Activated CD4-positive, alpha-beta T cell treated with anti-CD3 and anti-CD28 coated beads, Interleukin-2, amount 10 ng/mL, durations not matched to agents 24 days and 14 days (primary cell): ENCODE measurements at regions not wholly inside any gene's neighbourhood (a gene's known extent, or its start where the extent isn't known, plus 50 kb on each side); places are given as distances from the start of the nearest gene placed in this dataset.
"Not testable (repeated sequence)": the region's sequence is repeated elsewhere in the genome, so short reads cannot be mapped to it uniquely, and the experiment has no call there.

Source experiments
- DNase-seq: peaks from one replicate; pipeline ENCODE4 v3.0.0; 2022
- H3K27ac Mint-ChIP-seq: one replicate; pipeline ENCODE4 v1.8.0; 2022; ENCODE audit warnings: mild to moderate bottlenecking, mixed read lengths
- H3K27me3 Mint-ChIP-seq: one replicate; pipeline ENCODE4 v1.8.0; 2022; ENCODE audit warnings: mixed read lengths
- H3K36me3 Mint-ChIP-seq: one replicate; pipeline ENCODE4 v1.8.0; 2022; ENCODE audit warnings: low read depth, mild to moderate bottlenecking, mixed read lengths
- H3K4me1 Mint-ChIP-seq: one replicate; pipeline ENCODE4 v1.8.0; 2021; ENCODE audit warnings: mixed read lengths
- H3K4me3 Mint-ChIP-seq: one replicate; pipeline ENCODE4 v1.8.0; 2022; ENCODE audit warnings: mild to moderate bottlenecking, moderate library complexity, mixed read lengths
- H3K9me3 Mint-ChIP-seq: one replicate; pipeline ENCODE4 v1.8.0; 2021; ENCODE audit warnings: mixed read lengths
- intact Hi-C: fragments of 100-400 bp; cut with micrococcal nuclease; formaldehyde crosslinking; loops from one replicate; pipeline ENCODE4 v1.15.1; 2023

DNA sequence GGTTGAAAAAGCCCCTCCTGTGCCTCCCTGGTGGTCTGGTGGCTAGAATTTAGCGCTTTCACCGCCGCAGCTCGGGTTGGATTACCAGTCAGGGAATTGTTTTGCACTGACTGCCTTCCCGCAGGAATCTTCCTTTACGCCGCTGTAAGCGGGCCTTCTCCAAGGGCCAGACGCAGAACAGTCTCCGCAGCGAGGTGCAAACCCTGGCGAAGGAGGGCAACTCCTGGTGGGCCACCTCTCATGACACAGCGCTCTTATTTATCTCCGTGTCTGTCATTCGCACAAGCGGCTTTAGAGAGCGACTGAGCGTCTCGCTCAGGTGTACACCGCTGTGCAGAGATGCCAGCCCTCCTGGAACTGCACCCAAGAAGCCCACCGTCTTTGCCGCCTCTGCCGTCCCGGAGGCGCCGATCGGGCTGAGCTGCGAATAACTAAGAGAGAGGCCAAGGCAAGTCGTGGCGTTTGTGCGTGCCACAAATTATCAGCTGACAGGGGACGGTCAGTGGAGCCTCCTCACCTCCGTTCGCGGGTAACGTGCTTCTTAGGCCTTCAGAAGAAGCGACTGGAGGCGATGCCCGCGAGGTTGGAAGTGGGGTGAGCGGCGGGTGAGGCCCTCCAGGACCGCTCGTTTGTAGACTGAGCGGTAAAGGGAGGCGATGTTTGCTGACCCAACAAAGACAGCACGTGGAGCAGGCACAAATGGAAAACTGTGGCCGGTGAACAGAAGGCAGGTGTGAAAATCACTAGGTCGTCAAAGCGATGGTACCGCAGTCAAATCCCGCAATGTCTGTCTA, 93.5 kb downstream of the PRKAB2 start:
- Mint-ChIP-seq H3K4me3 (peak overlapping the region; percentile 73), H3K4me1 (peaks cover 33% of the 10 kb centered on the region), H3K27me3 (peaks cover 89% of the 10 kb centered on the region), H3K27ac (peak overlapping the region; percentile 34), H3K9me3 (peaks cover 29% of the 10 kb centered on the region), H3K36me3 (peaks cover 8% of the 10 kb centered on the region)
- intact Hi-C loops: no loop called here
- peak; percentile 69 for DNase-seq

DNA sequence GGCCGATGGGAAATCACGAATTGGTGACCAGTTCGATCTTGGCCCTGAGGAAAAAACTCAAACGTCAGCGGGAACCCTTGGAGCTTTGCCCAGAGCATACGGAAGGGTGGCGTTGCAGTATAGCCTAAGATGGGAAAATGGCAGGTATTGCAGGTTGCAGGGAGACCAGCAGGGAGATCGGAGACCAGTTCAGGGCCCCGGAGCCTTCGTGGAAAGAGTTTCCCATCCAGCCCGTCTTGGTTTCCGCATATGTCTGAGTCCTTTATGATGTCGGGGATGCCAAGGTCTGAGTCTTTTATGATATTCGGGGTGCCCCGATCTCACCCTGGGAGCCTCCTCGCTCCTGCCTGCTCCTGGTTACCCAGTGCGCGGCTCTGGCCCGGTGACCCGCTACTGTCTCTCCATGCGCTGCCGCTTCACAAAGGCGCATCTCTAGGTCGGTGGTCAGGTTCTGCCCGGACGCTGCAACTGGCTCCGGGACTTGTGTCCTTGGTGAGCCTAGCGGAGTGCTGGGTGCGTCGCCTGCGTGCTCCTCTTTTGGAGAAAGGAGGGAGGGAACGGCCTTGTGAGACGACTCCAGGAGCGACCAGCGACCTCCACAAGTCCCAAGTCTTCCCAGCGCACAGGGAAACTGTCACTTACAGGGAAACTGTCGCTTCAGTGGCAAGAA, 94.2 kb downstream of the PRKAB2 start:
- Mint-ChIP-seq H3K27me3 (peaks cover 89% of the 10 kb centered on the region), H3K36me3 (peaks cover 8% of the 10 kb centered on the region), H3K27ac (no peak overlapping the region), H3K4me1 (peaks cover 34% of the 10 kb centered on the region), H3K4me3 (peak overlapping the region; percentile 24), H3K9me3 (peaks cover 26% of the 10 kb centered on the region)
- peak; percentile 63 for DNase-seq
- intact Hi-C loops: no loop called here

DNA sequence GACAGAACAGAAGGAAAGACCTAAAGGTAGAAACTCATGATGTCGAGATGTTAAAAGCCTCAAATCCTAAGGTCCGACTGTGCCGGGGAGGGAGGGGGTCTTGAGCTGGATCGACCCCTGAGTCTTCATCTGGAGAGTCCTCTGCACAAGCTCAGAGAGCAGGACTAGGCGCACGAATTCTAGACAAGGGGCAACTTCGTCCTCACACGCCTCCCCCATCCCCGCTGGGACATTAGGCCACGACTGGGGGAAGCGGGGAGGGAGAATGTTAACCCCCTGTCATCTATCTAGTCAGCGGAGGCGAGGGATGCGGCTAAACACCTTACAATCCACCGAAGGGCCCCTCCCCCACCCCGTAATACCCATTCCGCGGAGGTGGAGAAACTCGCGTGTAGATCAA, 94.7 kb downstream of the PRKAB2 start:
- no peak overlapping the region for H3K4me3 Mint-ChIP-seq
- DNase-seq: no peak
- intact Hi-C loops: no loop called here
- peaks cover 24% of the 10 kb centered on the region for H3K9me3 Mint-ChIP-seq
- peaks cover 89% of the 10 kb centered on the region for H3K27me3 Mint-ChIP-seq
- H3K4me1 Mint-ChIP-seq: peaks cover 37% of the 10 kb centered on the region
- no peak overlapping the region for H3K27ac Mint-ChIP-seq
- peaks cover 9% of the 10 kb centered on the region for H3K36me3 Mint-ChIP-seq

DNA sequence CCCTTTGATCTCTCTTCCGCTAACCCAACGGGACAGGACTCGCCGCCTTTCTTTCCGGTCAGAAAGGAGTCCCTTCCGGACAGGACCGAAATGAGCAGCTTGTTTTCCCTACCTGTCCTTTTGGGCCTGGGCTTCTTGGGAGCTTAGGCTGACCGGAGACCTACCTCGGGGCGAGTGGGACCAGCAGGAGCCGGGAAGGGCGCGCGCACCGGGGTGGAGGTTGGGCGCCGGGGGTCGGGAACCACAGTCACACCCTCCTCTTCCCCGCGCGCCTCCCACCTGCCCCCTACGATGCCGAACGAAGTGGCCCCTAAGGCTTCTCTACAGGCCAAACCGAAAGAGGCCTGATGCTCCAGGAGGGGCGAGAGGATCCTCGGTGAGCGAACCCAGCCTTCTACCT, 95.2 kb downstream of the PRKAB2 start:
- Mint-ChIP-seq H3K36me3 (peaks cover 9% of the 10 kb centered on the region), H3K4me3 (no peak overlapping the region), H3K27ac (no peak overlapping the region), H3K4me1 (peaks cover 37% of the 10 kb centered on the region), H3K27me3 (peaks cover 89% of the 10 kb centered on the region), H3K9me3 (peaks cover 21% of the 10 kb centered on the region)
- DNase-seq: no peak
- intact Hi-C loops: no loop called here

DNA sequence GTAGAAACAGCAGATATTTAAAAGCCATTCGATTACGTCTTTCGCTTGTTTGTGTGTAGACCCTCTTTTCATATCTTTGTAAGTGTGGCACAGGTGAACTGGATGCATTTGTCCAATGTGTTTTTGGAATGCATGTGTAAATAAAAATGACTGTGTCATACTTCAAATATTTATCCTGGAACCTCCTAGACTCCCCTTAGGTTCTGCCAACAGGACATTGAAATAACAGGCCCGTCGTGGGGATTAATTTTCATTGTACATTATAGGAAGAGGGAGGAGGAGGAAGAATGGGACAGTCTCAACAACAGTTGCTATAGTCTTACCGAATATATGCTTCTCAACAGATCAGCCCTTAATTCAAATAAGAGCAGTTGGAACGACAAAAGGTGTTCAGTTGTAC, 95.8 kb downstream of the PRKAB2 start:
- Mint-ChIP-seq H3K27me3 (peaks cover 92% of the 10 kb centered on the region), H3K4me3 (no peak overlapping the region), H3K27ac (no peak overlapping the region), H3K9me3 (peaks cover 21% of the 10 kb centered on the region), H3K36me3 (peaks cover 9% of the 10 kb centered on the region), H3K4me1 (peaks cover 37% of the 10 kb centered on the region)
- intact Hi-C loops: no loop called here
- DNase-seq: no peak

DNA sequence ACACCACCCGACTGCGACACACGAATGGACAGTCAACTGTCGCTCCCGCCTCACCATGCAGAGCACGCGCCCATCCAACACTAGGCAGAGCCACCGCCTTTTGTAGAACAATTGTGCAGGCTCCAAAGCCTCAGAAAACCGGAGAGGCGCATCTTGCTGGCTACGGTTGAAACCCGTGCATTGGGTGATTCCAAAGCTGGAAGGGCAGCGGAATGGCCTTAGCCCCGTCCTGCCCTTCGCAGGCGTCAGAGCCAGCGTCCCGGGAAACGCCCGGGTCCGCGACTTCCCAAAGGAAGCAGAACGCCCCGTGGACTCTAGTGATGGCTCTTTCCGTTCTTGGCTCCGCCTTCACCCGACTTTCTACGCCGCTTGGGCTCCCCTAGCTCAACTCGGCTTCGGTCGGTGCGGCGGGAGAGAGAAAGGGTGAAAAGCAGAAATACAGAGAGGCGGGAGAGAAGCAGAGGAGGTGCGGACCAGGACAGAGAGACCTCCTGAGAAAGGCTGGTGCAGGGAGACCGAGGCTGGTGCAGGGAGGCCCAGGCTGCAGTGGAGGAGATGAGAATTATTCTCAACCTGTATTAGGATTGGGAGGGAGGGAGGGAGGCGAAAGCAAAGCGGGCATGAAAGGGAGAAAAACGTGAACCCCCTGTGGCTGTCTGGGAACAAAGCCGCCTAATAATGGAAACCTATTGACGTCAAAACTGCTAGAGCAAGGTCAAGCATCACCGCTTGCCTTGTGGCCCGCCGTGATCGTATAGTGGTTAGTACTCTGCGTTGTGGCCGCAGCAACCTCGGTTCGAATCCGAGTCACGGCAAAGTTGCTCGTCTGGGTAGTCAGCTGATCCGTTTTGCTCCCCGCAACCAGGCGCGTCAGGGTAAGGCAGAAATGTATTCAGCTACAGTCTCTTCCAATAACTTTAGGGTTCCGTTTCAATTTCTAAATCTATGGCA, 99.5 kb downstream of the PRKAB2 start:
- peaks cover 15% of the 10 kb centered on the region for H3K4me1 Mint-ChIP-seq
- peaks cover 74% of the 10 kb centered on the region for H3K27me3 Mint-ChIP-seq
- peaks cover 5% of the 10 kb centered on the region for H3K36me3 Mint-ChIP-seq
- DNase-seq: peak; percentile 65
- peak overlapping the region; percentile 18 for H3K27ac Mint-ChIP-seq
- peaks cover 24% of the 10 kb centered on the region for H3K9me3 Mint-ChIP-seq
- intact Hi-C loops: no loop called here
- H3K4me3 Mint-ChIP-seq: peak overlapping the region; percentile 82

DNA sequence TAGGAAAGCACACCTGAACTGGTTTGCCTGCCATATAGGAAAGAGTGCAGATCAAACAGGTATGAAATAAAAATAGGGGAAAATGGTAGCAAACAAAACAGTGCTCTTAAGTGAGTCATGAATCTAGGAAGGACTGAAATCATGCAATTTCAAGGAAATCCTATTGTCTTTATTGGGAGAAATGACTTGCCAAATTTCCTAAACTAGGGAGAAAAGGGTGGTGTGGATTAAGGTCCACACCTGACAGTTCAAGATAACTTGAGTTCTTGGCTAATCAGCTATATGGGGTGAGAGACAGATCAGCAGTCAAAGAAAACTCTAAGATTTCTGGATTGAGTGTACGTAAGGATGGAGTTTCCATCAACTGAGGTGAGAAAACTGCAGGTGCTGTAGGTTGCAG, 101.1 kb downstream of the PRKAB2 start:
- H3K27ac Mint-ChIP-seq: no peak overlapping the region
- peaks cover 5% of the 10 kb centered on the region for H3K36me3 Mint-ChIP-seq
- H3K9me3 Mint-ChIP-seq: peaks cover 19% of the 10 kb centered on the region
- intact Hi-C loops: no loop called here
- peaks cover 14% of the 10 kb centered on the region for H3K4me1 Mint-ChIP-seq
- H3K4me3 Mint-ChIP-seq: no peak overlapping the region
- DNase-seq: no peak
- H3K27me3 Mint-ChIP-seq: peaks cover 66% of the 10 kb centered on the region

DNA sequence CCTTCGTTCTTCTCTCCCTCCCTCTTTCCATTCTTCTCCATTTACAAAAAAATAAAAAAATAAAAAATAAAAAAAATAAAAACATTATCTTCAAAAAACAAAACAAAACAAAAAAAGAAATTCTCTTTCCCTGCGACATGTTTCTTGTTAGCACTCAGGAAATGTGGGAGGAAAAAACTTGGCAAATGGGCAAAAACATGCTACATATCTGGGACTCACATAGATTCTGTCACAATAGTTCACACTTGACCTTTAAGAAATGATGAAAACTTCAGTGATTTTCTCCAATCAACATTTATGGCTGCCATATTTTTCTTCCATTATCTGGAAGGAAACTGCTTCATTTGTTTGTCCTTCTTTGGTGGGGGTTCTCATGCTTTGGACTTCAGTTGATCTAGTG, 109.3 kb downstream of the PRKAB2 start:
- Mint-ChIP-seq H3K4me3 (no peak overlapping the region), H3K9me3 (peaks cover 7% of the 10 kb centered on the region), H3K27me3 (peaks cover 27% of the 10 kb centered on the region), H3K4me1 (no peaks in the 10 kb centered on the region), H3K27ac (no peak overlapping the region), H3K36me3 (no peaks in the 10 kb centered on the region)
- intact Hi-C loops: no loop called here
- no peak for DNase-seq

DNA sequence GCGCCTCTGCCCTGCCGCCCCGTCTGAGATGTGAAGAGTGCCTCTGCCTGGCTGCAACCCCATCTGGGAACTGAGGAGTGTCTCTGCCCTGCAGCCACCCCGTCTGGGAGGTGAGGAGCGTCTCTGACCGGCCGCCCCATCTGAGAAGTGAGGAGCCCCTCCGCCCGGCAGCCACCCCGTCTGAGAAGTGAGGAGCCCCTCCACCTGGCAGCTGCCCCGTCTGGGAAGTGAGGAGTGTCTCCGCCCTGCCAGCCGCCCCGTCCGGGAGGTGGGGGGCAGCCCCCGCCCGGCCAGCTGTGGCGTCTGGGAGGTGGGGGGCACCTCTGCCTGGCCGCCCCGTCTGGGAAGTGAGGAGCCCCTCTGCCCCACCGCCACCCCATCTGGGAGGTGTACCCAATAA, 110.4 kb downstream of the PRKAB2 start:
- H3K27me3 Mint-ChIP-seq: peaks cover 25% of the 10 kb centered on the region
- H3K9me3 Mint-ChIP-seq, H3K4me3 Mint-ChIP-seq, H3K36me3 Mint-ChIP-seq, H3K4me1 Mint-ChIP-seq, DNase-seq, H3K27ac Mint-ChIP-seq, intact Hi-C loops: not testable (repeated sequence)

DNA sequence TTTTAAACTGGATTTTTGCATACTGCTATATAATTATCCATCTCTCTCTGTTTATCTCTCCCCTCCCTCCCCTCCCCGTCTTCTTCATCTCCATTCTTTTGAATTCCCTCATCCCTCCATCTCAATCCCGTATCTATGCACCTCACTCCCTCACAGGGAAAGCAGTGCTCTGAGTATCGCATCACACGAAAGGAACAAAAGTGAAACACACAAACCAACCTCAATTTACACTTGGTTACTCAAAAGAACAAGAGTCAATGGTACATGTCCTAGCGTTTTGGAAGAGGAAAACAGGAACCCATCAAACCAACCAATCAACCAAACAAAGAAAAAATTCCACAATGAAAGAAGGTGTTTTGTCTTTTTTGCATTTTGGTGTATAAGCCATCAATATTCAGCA, 115.1 kb downstream of the NBPF12 start:
- Mint-ChIP-seq H3K4me1 (no peaks in the 10 kb centered on the region), H3K4me3 (no peak overlapping the region), H3K9me3 (peaks cover 6% of the 10 kb centered on the region)

DNA sequence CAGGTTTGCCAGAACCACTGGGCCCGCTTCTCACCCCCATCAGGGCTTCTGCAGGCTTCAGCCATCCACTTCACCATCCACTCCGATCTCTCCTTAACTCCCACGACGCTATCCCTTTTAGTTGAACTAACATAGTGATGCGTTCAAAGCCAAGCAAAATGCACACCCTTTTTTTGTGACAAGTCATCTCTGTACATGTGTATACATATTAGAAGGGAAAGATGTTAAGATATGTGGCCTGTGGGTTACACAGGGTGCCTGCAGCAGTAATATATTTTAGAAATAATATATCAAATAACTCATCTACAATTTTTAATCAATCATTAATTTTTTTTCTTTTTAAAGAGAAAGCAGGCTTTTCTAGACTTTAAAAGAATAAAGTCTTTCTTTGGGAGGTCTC, 114.6 kb downstream of the NBPF12 start:
- H3K9me3 Mint-ChIP-seq: peaks cover 6% of the 10 kb centered on the region
- H3K4me1 Mint-ChIP-seq: no peaks in the 10 kb centered on the region
- no peak overlapping the region for H3K4me3 Mint-ChIP-seq
- no peak overlapping the region for H3K27ac Mint-ChIP-seq
- no peak for DNase-seq
- intact Hi-C loops: no loop called here
- no peaks in the 10 kb centered on the region for H3K36me3 Mint-ChIP-seq
- peaks cover 19% of the 10 kb centered on the region for H3K27me3 Mint-ChIP-seq

More for the DNA sequence above, 115.1 kb downstream of the NBPF12 start:
- Mint-ChIP-seq H3K27ac (no peak overlapping the region), H3K27me3 (peaks cover 20% of the 10 kb centered on the region), H3K36me3 (no peaks in the 10 kb centered on the region)
- no peak for DNase-seq
- intact Hi-C loops: no loop called here

DNA sequence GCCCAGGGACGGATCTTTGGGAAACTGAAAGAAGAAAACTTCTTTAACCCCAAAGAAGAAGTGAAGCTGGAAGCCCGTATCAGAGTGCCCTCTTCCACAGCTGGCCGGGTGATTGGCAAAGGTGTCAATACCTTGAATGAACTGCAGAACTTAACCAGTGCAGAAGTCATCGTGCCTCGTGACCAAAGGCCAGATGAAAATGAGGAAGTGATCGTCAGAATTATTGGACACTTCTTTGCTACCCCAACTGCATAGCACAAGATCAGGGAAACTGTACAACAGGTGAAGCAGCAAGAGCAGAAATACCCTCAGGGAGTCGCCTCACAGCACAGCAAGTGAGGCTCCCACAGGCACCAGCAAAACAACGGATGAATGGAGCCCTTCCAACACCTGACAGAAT, 114.0 kb downstream of the NBPF12 start:
- no peak overlapping the region for H3K4me3 Mint-ChIP-seq
- H3K36me3 Mint-ChIP-seq: no peaks in the 10 kb centered on the region
- H3K9me3 Mint-ChIP-seq: peaks cover 6% of the 10 kb centered on the region
- H3K4me1 Mint-ChIP-seq: peaks cover 2% of the 10 kb centered on the region
- intact Hi-C loops: no loop called here
- H3K27ac Mint-ChIP-seq: no peak overlapping the region
- H3K27me3 Mint-ChIP-seq: peaks cover 19% of the 10 kb centered on the region
- DNase-seq: no peak

DNA sequence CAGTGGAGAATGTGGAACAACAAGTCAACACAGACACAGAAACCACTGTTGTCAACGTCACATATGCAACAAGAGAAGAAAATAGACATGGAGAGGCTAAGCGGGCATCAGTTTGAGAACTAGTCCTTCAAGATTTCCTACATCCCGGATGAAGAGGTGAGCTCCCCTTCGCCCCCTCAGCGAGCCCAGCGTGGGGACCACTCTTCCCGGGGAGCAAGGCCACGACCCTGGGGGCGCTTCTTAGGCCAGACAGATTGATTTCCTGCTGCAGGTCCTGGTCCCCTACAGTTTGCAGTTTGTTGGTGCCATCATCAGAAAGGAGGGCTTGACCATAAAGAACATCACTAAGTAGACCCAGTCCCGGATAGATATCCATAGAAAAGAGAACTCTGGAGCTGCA, 113.0 kb downstream of the NBPF12 start:
- Mint-ChIP-seq H3K4me1 (peaks cover 12% of the 10 kb centered on the region), H3K27ac (no peak overlapping the region), H3K9me3 (peaks cover 6% of the 10 kb centered on the region), H3K4me3 (no peak overlapping the region), H3K36me3 (no peaks in the 10 kb centered on the region), H3K27me3 (peaks cover 13% of the 10 kb centered on the region)
- intact Hi-C loops: no loop called here
- no peak for DNase-seq

DNA sequence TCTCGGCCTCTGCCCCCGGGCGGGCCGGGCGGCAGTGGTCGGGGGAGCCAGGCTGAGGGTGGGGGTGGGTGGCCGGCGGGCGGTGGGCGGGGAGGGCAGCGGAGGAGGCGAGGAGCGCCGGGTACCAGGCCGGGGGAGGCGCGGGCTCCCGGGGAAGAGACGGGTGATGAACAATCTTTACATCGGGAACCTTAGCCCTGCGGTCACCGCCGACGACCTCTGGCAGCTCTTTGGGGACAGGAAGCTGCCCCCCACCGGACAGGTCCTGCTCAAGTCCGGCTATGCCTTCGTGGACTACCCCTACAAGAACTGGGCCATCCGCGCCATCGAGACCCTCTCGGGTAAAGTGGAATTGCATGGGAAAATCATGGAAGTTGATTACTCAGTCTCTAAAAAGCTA, 112.5 kb downstream of the NBPF12 start:
- intact Hi-C loops: no loop called here
- Mint-ChIP-seq H3K36me3 (peaks cover 2% of the 10 kb centered on the region), H3K4me3 (no peak overlapping the region), H3K4me1 (peaks cover 16% of the 10 kb centered on the region), H3K27me3 (peaks cover 13% of the 10 kb centered on the region), H3K9me3 (peaks cover 10% of the 10 kb centered on the region), H3K27ac (no peak overlapping the region)
- no peak for DNase-seq
